WTC11 (cell line): ENCODE measurements at regions not wholly inside any gene's neighbourhood (a gene's known extent, or its start where the extent isn't known, plus 50 kb on each side); places are given as distances from the start of the nearest gene placed in this dataset.

Experiments
- ATAC-seq: fragments of 200-7000 bp; cut with Tn5 transposase; 2 replicates; pipeline ENCODE4 v1.10.0; 2021; ENCODE audit warnings: mild to moderate bottlenecking, moderate library complexity
- CTCF ChIA-PET: fragments of 300-600 bp; sonication (Branson Sonifier 250); formaldehyde crosslinking; loops from one replicate; lab custom pipeline; 2021; ENCODE audit warnings: antibody characterized with exemption; lab: Charles Lee
- POLR2A ChIA-PET: fragments of 350-600 bp; sonication (Branson Sonifier 250); formaldehyde crosslinking; loops from one replicate; lab custom pipeline; 2021; ENCODE audit warnings: antibody characterized with exemption; lab: Charles Lee
- DNase-seq: peaks from one replicate; pipeline ENCODE4 v3.0.0; 2021; ENCODE audit warnings: low spot score
- H3K27ac Mint-ChIP-seq: 2 replicates; pipeline ENCODE4 v1.8.0; 2021; ENCODE audit warnings: mixed read lengths
- H3K27me3 Mint-ChIP-seq: 2 replicates; pipeline ENCODE4 v1.8.0; 2021; ENCODE audit warnings: low read depth, mild to moderate bottlenecking, moderate library complexity, mixed read lengths
- H3K36me3 Mint-ChIP-seq: 2 replicates; pipeline ENCODE4 v1.8.0; 2021; ENCODE audit warnings: mixed read lengths
- H3K4me1 Mint-ChIP-seq: 2 replicates; pipeline ENCODE4 v1.8.0; 2022; ENCODE audit warnings: mixed read lengths
- H3K4me3 Mint-ChIP-seq: 2 replicates; pipeline ENCODE4 v1.8.0; 2021; ENCODE audit warnings: mild to moderate bottlenecking, moderate library complexity, mixed read lengths
- H3K9me3 Mint-ChIP-seq: 2 replicates; pipeline ENCODE4 v1.8.0; 2021; ENCODE audit warnings: mixed read lengths
- ARID4B ChIP-seq: sonication (generic); formaldehyde crosslinking; IDR thresholded peaks from 2 replicates; pipeline ENCODE4 v1.8.0; 2023; ENCODE audit warnings: missing genetic modification reagents, mild to moderate bottlenecking, borderline replicate concordance
- CBFB ChIP-seq: sonication (generic); formaldehyde crosslinking; IDR thresholded peaks from 2 replicates; pipeline ENCODE4 v1.8.1; 2022; ENCODE audit warnings: mild to moderate bottlenecking, low read depth, missing genetic modification reagents
- CDX4 ChIP-seq: fragments of 250-450 bp; sonication (Bioruptor Pico); IDR thresholded peaks from 2 replicates; pipeline ENCODE4 v1.9.0; 2021; ENCODE audit warnings: moderate library complexity, mild to moderate bottlenecking, inconsistent platforms, borderline replicate concordance
- CREB1 ChIP-seq: sonication (generic); formaldehyde crosslinking; IDR thresholded peaks from 2 replicates; pipeline ENCODE4 v1.8.0; 2023; ENCODE audit warnings: mild to moderate bottlenecking, missing genetic modification reagents
- CTCF ChIP-seq: fragments of 200-600 bp; IDR thresholded peaks from 2 replicates; pipeline ENCODE4 v1.8.0; 2022; ENCODE audit warnings: antibody characterized with exemption
- E2F5 ChIP-seq: sonication (generic); formaldehyde crosslinking; IDR thresholded peaks from 2 replicates; pipeline ENCODE4 v1.8.1; 2022; ENCODE audit warnings: mild to moderate bottlenecking, moderate library complexity, missing genetic modification reagents
- ETV6 ChIP-seq: sonication (generic); formaldehyde crosslinking; IDR thresholded peaks from 2 replicates; pipeline ENCODE4 v1.8.1; 2022; ENCODE audit warnings: mild to moderate bottlenecking, missing genetic modification reagents
- GABPB1 ChIP-seq: sonication (generic); formaldehyde crosslinking; IDR thresholded peaks from 2 replicates; pipeline ENCODE4 v1.8.1; 2023; ENCODE audit warnings: mild to moderate bottlenecking, missing genetic modification reagents
- GTF2I ChIP-seq: fragments of 250-450 bp; sonication (Bioruptor Pico); conservative IDR thresholded peaks from 2 replicates; pipeline ENCODE4 v1.4.0; 2021; ENCODE audit warnings: mild to moderate bottlenecking
- IRF2 ChIP-seq: sonication (generic); formaldehyde crosslinking; IDR thresholded peaks from 2 replicates; pipeline ENCODE4 v1.8.0; 2022; ENCODE audit warnings: low read depth, missing genetic modification reagents, borderline replicate concordance
- KAT7 ChIP-seq: sonication (generic); formaldehyde crosslinking; IDR thresholded peaks from 2 replicates; pipeline ENCODE4 v1.8.1; 2023; ENCODE audit warnings: missing genetic modification reagents, mild to moderate bottlenecking, borderline replicate concordance
- MYBL2 ChIP-seq: sonication (generic); formaldehyde crosslinking; IDR thresholded peaks from 2 replicates; pipeline ENCODE4 v1.8.1; 2023; ENCODE audit warnings: mild to moderate bottlenecking, moderate library complexity, missing genetic modification reagents
- NFYB ChIP-seq: sonication (generic); formaldehyde crosslinking; conservative IDR thresholded peaks from 2 replicates; pipeline ENCODE4 v1.8.0; 2022; ENCODE audit warnings: low read depth, missing genetic modification reagents
- PRRX2 ChIP-seq: fragments of 250-450 bp; sonication (Bioruptor Pico); IDR thresholded peaks from 2 replicates; pipeline ENCODE4 v1.8.0; 2021; ENCODE audit warnings: mild to moderate bottlenecking
- RORB ChIP-seq: fragments of 250-450 bp; sonication (Bioruptor Pico); IDR thresholded peaks from 2 replicates; pipeline ENCODE4 v1.9.0; 2021; ENCODE audit warnings: mild to moderate bottlenecking
- SMAD4 ChIP-seq: sonication (generic); formaldehyde crosslinking; IDR thresholded peaks from 2 replicates; pipeline ENCODE4 v1.8.0; 2022; ENCODE audit warnings: mild to moderate bottlenecking, missing genetic modification reagents
- SOX15 ChIP-seq: fragments of 250-450 bp; sonication (Bioruptor Pico); IDR thresholded peaks from 2 replicates; pipeline ENCODE4 v1.9.0; 2021; ENCODE audit warnings: mild to moderate bottlenecking
- TEAD1 ChIP-seq: sonication (generic); formaldehyde crosslinking; IDR thresholded peaks from 2 replicates; pipeline ENCODE4 v1.8.0; 2022; ENCODE audit warnings: mild to moderate bottlenecking, missing genetic modification reagents
- USF1 ChIP-seq: sonication (generic); formaldehyde crosslinking; IDR thresholded peaks from 2 replicates; pipeline ENCODE4 v1.8.0; 2022; ENCODE audit warnings: mild to moderate bottlenecking, missing genetic modification reagents
- ZNF138 ChIP-seq: sonication (generic); formaldehyde crosslinking; conservative IDR thresholded peaks from 2 replicates; pipeline ENCODE4 v1.8.1; 2022; ENCODE audit warnings: mild to moderate bottlenecking, moderate library complexity, missing genetic modification reagents
- ZNF281 ChIP-seq: sonication (generic); formaldehyde crosslinking; IDR thresholded peaks from 2 replicates; pipeline ENCODE4 v1.8.0; 2023; ENCODE audit warnings: mild to moderate bottlenecking, missing genetic modification reagents
- ZNF317 ChIP-seq: sonication (generic); formaldehyde crosslinking; IDR thresholded peaks from 2 replicates; pipeline ENCODE4 v1.8.1; 2023; ENCODE audit warnings: low read depth, mild to moderate bottlenecking, moderate library complexity, missing genetic modification reagents, borderline replicate concordance
- ZNF396 ChIP-seq: fragments of 250-450 bp; sonication (Bioruptor Pico); IDR thresholded peaks from 2 replicates; pipeline ENCODE4 v1.8.0; 2021; ENCODE audit warnings: mild to moderate bottlenecking, moderate library complexity, borderline replicate concordance
- ZNF671 ChIP-seq: fragments of 250-450 bp; sonication (Bioruptor Pico); IDR thresholded peaks from 2 replicates; pipeline ENCODE4 v1.8.0; 2021; ENCODE audit warnings: mild to moderate bottlenecking

- ChIA-PET POLR2A (no interaction called here), CTCF (interaction anchor here (1.0 to 1.4 kb wide), 2 partner anchors 17 to 18 kb away, joined by 3 to 4 read pairs; no protein-coding TSS in a partner anchor)
- Mint-ChIP-seq H3K4me3 (no peak overlapping the region), H3K27me3 (no peaks in the 10 kb centered on the region; the same call in 1 of the 2 replicates), H3K36me3 (no peaks in the 10 kb centered on the region), H3K27ac (no peak overlapping the region), H3K9me3 (no peaks in the 10 kb centered on the region), H3K4me1 (0 out of 2 replicates have a peak, but pooled peaks cover 1% of the 10 kb centered on the region)
- TF ChIP-seq ETV6 (CRISPR knock-in tag) (no peak), CREB1 (CRISPR knock-in tag) (no peak), NFYB (CRISPR knock-in tag) (no peak), ZNF671 (no peak), ZNF138 (CRISPR knock-in tag) (no peak), ARID4B (CRISPR knock-in tag) (no peak), IRF2 (CRISPR knock-in tag) (no peak), SOX15 (CRISPR knock-in tag) (no peak), CTCF (no peak), TEAD1 (CRISPR knock-in tag) (no peak), ZNF317 (CRISPR knock-in tag) (no peak), CBFB (no peak), USF1 (CRISPR knock-in tag) (no peak), MYBL2 (CRISPR knock-in tag) (no peak), GABPB1 (no peak), RORB (CRISPR knock-in tag) (no peak), ZNF396 (no peak)
- ATAC-seq: peak; percentile 38
- no peak for DNase-seq
Observed at GRCh38 chr18:47730795-47731194, 199.7 kb downstream of the SMAD2 start.

- Mint-ChIP-seq H3K27me3 (no peaks in the 10 kb centered on the region; the same call in 1 of the 2 replicates), H3K36me3 (no peaks in the 10 kb centered on the region), H3K4me1 (no peaks in the 10 kb centered on the region), H3K4me3 (no peak overlapping the region), H3K9me3 (no peaks in the 10 kb centered on the region), H3K27ac (no peak overlapping the region)
- ChIA-PET POLR2A (no interaction called here), CTCF (interaction anchor here (1.4 kb wide), 1 partner anchor 19 kb away, joined by 4 read pairs; no protein-coding TSS in a partner anchor)
- no peak for DNase-seq
- ATAC-seq: no peak
- TF ChIP-seq ZNF281 (CRISPR knock-in tag): no peak
- no peak for TF ChIP-seq SMAD4
- no peak for TF ChIP-seq CDX4 (CRISPR knock-in tag)
- no peak for TF ChIP-seq E2F5 (CRISPR knock-in tag)
- no peak for TF ChIP-seq GTF2I
- TF ChIP-seq ZNF138 (CRISPR knock-in tag): no peak
- TF ChIP-seq SOX15 (CRISPR knock-in tag): no peak
- TF ChIP-seq KAT7 (CRISPR knock-in tag): no peak
- no peak for TF ChIP-seq TEAD1 (CRISPR knock-in tag)
- no peak for TF ChIP-seq PRRX2 (CRISPR knock-in tag)
Observed at GRCh38 chr18:47729356-47729755, 201.1 kb downstream of the SMAD2 start.
